ENCODE measurements at regions not wholly inside any gene's neighbourhood (a gene's known extent, or its start where the extent isn't known, plus 50 kb on each side); places are given as distances from the start of the nearest gene placed in this dataset.

DNA sequence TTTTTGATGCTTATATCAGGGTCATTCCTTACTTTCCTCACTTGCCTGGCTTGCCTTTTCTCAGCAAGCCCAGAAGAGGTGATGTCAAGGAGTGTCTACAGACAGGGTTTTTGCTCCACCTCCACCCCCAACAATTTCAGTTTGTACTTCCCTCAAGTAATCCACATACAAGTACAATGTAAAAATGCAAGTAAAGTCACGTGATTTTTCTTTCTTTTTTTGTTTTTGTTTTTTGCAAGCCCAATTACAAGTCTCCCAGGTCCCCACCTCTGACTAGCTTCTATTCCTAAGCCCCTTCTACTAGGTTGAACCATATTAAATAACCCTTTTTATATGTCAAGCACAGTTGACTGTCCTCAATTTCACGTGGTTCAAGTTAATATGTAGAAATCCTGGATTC, 579.6 kb downstream of the DIAPH3 start:
- TF ChIP-seq MXI1 (conservative IDR thresholded peaks at IDR 0.05; ENCODE audit: poor library complexity, severe bottlenecking): no peak
- TF ChIP-seq, protein P1, sequence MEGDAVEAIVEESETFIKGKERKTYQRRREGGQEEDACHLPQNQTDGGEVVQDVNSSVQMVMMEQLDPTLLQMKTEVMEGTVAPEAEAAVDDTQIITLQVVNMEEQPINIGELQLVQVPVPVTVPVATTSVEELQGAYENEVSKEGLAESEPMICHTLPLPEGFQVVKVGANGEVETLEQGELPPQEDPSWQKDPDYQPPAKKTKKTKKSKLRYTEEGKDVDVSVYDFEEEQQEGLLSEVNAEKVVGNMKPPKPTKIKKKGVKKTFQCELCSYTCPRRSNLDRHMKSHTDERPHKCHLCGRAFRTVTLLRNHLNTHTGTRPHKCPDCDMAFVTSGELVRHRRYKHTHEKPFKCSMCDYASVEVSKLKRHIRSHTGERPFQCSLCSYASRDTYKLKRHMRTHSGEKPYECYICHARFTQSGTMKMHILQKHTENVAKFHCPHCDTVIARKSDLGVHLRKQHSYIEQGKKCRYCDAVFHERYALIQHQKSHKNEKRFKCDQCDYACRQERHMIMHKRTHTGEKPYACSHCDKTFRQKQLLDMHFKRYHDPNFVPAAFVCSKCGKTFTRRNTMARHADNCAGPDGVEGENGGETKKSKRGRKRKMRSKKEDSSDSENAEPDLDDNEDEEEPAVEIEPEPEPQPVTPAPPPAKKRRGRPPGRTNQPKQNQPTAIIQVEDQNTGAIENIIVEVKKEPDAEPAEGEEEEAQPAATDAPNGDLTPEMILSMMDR (IDR thresholded peaks at IDR 0.05; ENCODE audit: poor library complexity, severe bottlenecking): no peak
- no peak for TF ChIP-seq SMC3 (conservative IDR thresholded peaks at IDR 0.05; ENCODE audit: poor library complexity)
- TF ChIP-seq EP300 (conservative IDR thresholded peaks at IDR 0.05; ENCODE audit: poor library complexity, severe bottlenecking): no peak
- no peak for TF ChIP-seq POLR2AphosphoS5 (IDR thresholded peaks at IDR 0.05)
- no peak for TF ChIP-seq EZH2 (IDR thresholded peaks at IDR 0.05; ENCODE audit: borderline replicate concordance, insufficient read depth, low read length, poor library complexity, severe bottlenecking)
- no peak for TF ChIP-seq RAD21 (conservative IDR thresholded peaks at IDR 0.05)
- TF ChIP-seq, protein P2, sequence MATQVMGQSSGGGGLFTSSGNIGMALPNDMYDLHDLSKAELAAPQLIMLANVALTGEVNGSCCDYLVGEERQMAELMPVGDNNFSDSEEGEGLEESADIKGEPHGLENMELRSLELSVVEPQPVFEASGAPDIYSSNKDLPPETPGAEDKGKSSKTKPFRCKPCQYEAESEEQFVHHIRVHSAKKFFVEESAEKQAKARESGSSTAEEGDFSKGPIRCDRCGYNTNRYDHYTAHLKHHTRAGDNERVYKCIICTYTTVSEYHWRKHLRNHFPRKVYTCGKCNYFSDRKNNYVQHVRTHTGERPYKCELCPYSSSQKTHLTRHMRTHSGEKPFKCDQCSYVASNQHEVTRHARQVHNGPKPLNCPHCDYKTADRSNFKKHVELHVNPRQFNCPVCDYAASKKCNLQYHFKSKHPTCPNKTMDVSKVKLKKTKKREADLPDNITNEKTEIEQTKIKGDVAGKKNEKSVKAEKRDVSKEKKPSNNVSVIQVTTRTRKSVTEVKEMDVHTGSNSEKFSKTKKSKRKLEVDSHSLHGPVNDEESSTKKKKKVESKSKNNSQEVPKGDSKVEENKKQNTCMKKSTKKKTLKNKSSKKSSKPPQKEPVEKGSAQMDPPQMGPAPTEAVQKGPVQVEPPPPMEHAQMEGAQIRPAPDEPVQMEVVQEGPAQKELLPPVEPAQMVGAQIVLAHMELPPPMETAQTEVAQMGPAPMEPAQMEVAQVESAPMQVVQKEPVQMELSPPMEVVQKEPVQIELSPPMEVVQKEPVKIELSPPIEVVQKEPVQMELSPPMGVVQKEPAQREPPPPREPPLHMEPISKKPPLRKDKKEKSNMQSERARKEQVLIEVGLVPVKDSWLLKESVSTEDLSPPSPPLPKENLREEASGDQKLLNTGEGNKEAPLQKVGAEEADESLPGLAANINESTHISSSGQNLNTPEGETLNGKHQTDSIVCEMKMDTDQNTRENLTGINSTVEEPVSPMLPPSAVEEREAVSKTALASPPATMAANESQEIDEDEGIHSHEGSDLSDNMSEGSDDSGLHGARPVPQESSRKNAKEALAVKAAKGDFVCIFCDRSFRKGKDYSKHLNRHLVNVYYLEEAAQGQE (IDR thresholded peaks at IDR 0.05; ENCODE audit: borderline replicate concordance): no peak
- no peak for TF ChIP-seq TAF1 (IDR thresholded peaks at IDR 0.05; ENCODE audit: low read depth)
- Histone ChIP-seq H3K9ac (ENCODE audit: low read length) (no peak overlapping the region), H4K20me1 (ENCODE audit: insufficient read depth) (no peaks in the 10 kb centered on the region), H3K27ac (ENCODE audit: low read length) (no peak overlapping the region), H3F3A (ENCODE audit: insufficient read depth, low read length, poor library complexity, severe bottlenecking) (no peaks in the 10 kb centered on the region), H3K27me3 (ENCODE audit: insufficient read depth, low read depth, low read length) (no peaks in the 10 kb centered on the region), H3K36me3 (ENCODE audit: insufficient read depth, low read length) (no peaks in the 10 kb centered on the region), H3K4me3 (ENCODE audit: low read length) (no peak overlapping the region), H3K79me2 (replicated peaks; ENCODE audit: insufficient read depth, low read length) (no peaks in the 10 kb centered on the region), H2AFZ (ENCODE audit: low read depth, low read length) (no peak overlapping the region), H3K9me3 (ENCODE audit: low read length) (no peaks in the 10 kb centered on the region), H3K9me2 (ENCODE audit: insufficient read depth, low read length) (no peaks in the 10 kb centered on the region), H3K4me2 (ENCODE audit: low read length) (no peak overlapping the region)

DNA sequence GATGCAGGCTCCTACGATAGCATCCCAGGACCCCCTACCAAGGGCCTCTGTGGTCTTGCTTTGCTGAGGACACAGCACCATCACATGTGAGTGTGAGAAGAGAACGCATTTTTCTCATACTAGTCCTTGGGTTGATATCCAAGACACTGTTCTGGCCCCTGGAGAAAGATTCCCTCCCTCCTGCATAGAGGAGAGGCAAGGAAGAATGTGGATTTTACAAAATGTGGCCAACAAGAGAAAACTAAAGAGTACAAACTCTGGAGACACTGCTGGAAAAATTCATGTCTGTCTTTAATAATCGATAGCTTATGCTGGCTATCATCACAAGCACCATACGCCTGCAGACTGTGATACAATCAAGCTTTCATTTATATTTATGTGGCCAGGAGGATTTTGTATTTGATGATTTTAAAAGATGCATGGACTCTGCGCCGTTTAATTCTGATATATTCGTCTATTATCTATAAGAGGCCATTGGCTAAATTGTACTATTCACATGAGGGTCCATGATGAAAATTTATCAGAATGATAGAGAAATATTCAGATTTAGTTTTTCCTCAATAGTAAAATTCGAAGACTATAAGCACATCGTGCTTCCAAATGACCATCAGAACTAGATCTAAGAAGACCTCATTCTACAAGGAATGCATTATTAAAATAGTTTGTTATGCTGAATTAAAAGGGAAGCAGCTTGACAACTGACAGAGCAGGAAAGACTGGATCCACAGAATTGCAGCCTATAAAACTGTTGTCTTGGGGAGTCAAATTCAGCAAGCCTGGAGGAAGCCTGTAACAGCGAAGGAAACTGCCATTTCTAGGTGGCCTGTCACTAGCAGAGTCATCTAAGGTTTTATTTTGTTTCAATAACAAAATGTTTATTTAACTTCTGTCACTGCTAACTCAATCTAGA, 578.7 kb downstream of the DIAPH3 start:
- H2AFZ ChIP-seq (ENCODE audit: low read depth, low read length): no peak overlapping the region
- H3K79me2 ChIP-seq (replicated peaks; ENCODE audit: insufficient read depth, low read length): no peaks in the 10 kb centered on the region
- no peak overlapping the region for H3K9ac ChIP-seq (ENCODE audit: low read length)
- H3K4me3 ChIP-seq (ENCODE audit: low read length): no peak overlapping the region
- no peak overlapping the region for H3K4me2 ChIP-seq (ENCODE audit: low read length)
- no peaks in the 10 kb centered on the region for H3K27me3 ChIP-seq (ENCODE audit: insufficient read depth, low read depth, low read length)
- H3K9me2 ChIP-seq (ENCODE audit: insufficient read depth, low read length): no peaks in the 10 kb centered on the region
- no peaks in the 10 kb centered on the region for H4K20me1 ChIP-seq (ENCODE audit: insufficient read depth)
- no peaks in the 10 kb centered on the region for H3K9me3 ChIP-seq (ENCODE audit: low read length)
- no peaks in the 10 kb centered on the region for H3F3A ChIP-seq (ENCODE audit: insufficient read depth, low read length, poor library complexity, severe bottlenecking)
- TF ChIP-seq SMC3 (conservative IDR thresholded peaks at IDR 0.05; ENCODE audit: poor library complexity): no peak
- TF ChIP-seq, protein P1 (IDR thresholded peaks at IDR 0.05; ENCODE audit: poor library complexity, severe bottlenecking): no peak
- no peaks in the 10 kb centered on the region for H3K36me3 ChIP-seq (ENCODE audit: insufficient read depth, low read length)
- H3K27ac ChIP-seq (ENCODE audit: low read length): no peak overlapping the region
